ENCODE measurements at regions not wholly inside any gene's neighbourhood (a gene's known extent, or its start where the extent isn't known, plus 50 kb on each side); places are given as distances from the start of the nearest gene placed in this dataset.

DNA sequence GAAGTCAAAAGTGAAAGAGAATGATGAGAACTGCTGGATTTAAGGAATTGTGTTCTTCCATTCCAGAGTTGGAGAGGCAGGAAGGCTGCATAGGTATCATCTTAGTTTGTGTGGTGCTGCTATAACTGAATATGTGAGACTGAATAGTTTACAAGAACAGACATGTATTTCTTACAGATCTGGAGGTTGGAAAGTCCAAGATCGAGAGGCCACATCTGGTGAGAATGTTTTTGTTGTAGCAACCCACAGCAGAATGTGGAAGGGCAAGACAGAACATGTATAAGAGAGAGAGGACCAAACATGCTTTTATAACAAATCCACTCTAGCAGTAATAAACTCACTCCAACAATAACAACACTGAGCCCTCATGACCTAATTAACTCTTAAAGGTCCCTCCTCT is 408.6 kb downstream of the FAM47B start:
- TF ChIP-seq SMC3 (conservative IDR thresholded peaks at IDR 0.05; ENCODE audit: poor library complexity) (no peak), EZH2 (IDR thresholded peaks at IDR 0.05; ENCODE audit: borderline replicate concordance, insufficient read depth, low read length, poor library complexity, severe bottlenecking) (no peak), MXI1 (conservative IDR thresholded peaks at IDR 0.05; ENCODE audit: poor library complexity, severe bottlenecking) (no peak), TAF1 (IDR thresholded peaks at IDR 0.05; ENCODE audit: low read depth) (no peak), EP300 (conservative IDR thresholded peaks at IDR 0.05; ENCODE audit: poor library complexity, severe bottlenecking) (no peak), REST (IDR thresholded peaks at IDR 0.05; ENCODE audit: borderline replicate concordance) (no peak), RAD21 (conservative IDR thresholded peaks at IDR 0.05) (no peak), CTCF (IDR thresholded peaks at IDR 0.05; ENCODE audit: poor library complexity, severe bottlenecking) (no peak), POLR2AphosphoS5 (IDR thresholded peaks at IDR 0.05) (no peak)
- no peaks in the 10 kb centered on the region for H3F3A ChIP-seq (ENCODE audit: insufficient read depth, low read length, poor library complexity, severe bottlenecking)

GRCh38 chrX:35351795-35352483 is 409.3 kb downstream of the FAM47B start:
- H3K9ac ChIP-seq (ENCODE audit: low read length): no peak overlapping the region
- H3K27ac ChIP-seq (ENCODE audit: low read length): no peak overlapping the region
- no peaks in the 10 kb centered on the region for H3K79me2 ChIP-seq (replicated peaks; ENCODE audit: insufficient read depth, low read length)
- TF ChIP-seq SMC3 (conservative IDR thresholded peaks at IDR 0.05; ENCODE audit: poor library complexity) (no peak), REST (IDR thresholded peaks at IDR 0.05; ENCODE audit: borderline replicate concordance) (no peak), EP300 (conservative IDR thresholded peaks at IDR 0.05; ENCODE audit: poor library complexity, severe bottlenecking) (no peak), MXI1 (conservative IDR thresholded peaks at IDR 0.05; ENCODE audit: poor library complexity, severe bottlenecking) (no peak), POLR2AphosphoS5 (IDR thresholded peaks at IDR 0.05) (no peak), EZH2 (IDR thresholded peaks at IDR 0.05; ENCODE audit: borderline replicate concordance, insufficient read depth, low read length, poor library complexity, severe bottlenecking) (no peak), CTCF (IDR thresholded peaks at IDR 0.05; ENCODE audit: poor library complexity, severe bottlenecking) (no peak), RAD21 (conservative IDR thresholded peaks at IDR 0.05) (no peak), TAF1 (IDR thresholded peaks at IDR 0.05; ENCODE audit: low read depth) (no peak)
- H3K9me2 ChIP-seq (ENCODE audit: insufficient read depth, low read length): no peaks in the 10 kb centered on the region
- H2AFZ ChIP-seq (ENCODE audit: low read depth, low read length): no peak overlapping the region
- no peaks in the 10 kb centered on the region for H3K36me3 ChIP-seq (ENCODE audit: insufficient read depth, low read length)
- H4K20me1 ChIP-seq (ENCODE audit: insufficient read depth): no peaks in the 10 kb centered on the region
- H3K9me3 ChIP-seq (ENCODE audit: low read length): no peaks in the 10 kb centered on the region
- H3K4me2 ChIP-seq (ENCODE audit: low read length): no peak overlapping the region
- no peak overlapping the region for H3K4me3 ChIP-seq (ENCODE audit: low read length)
- H3F3A ChIP-seq (ENCODE audit: insufficient read depth, low read length, poor library complexity, severe bottlenecking): no peaks in the 10 kb centered on the region
- H3K27me3 ChIP-seq (ENCODE audit: insufficient read depth, low read depth, low read length): no peaks in the 10 kb centered on the region

More for the DNA sequence above, 408.6 kb downstream of the FAM47B start:
- no peak overlapping the region for H2AFZ ChIP-seq (ENCODE audit: low read depth, low read length)
- H3K4me2 ChIP-seq (ENCODE audit: low read length): no peak overlapping the region
- H3K27me3 ChIP-seq (ENCODE audit: insufficient read depth, low read depth, low read length): no peaks in the 10 kb centered on the region
- H3K36me3 ChIP-seq (ENCODE audit: insufficient read depth, low read length): no peaks in the 10 kb centered on the region
- H3K27ac ChIP-seq (ENCODE audit: low read length): no peak overlapping the region
- H3K9me2 ChIP-seq (ENCODE audit: insufficient read depth, low read length): no peaks in the 10 kb centered on the region
- H3K4me3 ChIP-seq (ENCODE audit: low read length): no peak overlapping the region
- no peaks in the 10 kb centered on the region for H3K9me3 ChIP-seq (ENCODE audit: low read length)
- no peak overlapping the region for H3K9ac ChIP-seq (ENCODE audit: low read length)
- H3K79me2 ChIP-seq (replicated peaks; ENCODE audit: insufficient read depth, low read length): no peaks in the 10 kb centered on the region
- H4K20me1 ChIP-seq (ENCODE audit: insufficient read depth): no peaks in the 10 kb centered on the region

All from neural cell (in vitro differentiated cells).